ENCODE measurements at regions not wholly inside any gene's neighbourhood (a gene's known extent, or its start where the extent isn't known, plus 50 kb on each side); places are given as distances from the start of the nearest gene placed in this dataset.
"Not testable (repeated sequence)": the region's sequence is repeated elsewhere in the genome, so short reads cannot be mapped to it uniquely, and the experiment has no call there.

DNA sequence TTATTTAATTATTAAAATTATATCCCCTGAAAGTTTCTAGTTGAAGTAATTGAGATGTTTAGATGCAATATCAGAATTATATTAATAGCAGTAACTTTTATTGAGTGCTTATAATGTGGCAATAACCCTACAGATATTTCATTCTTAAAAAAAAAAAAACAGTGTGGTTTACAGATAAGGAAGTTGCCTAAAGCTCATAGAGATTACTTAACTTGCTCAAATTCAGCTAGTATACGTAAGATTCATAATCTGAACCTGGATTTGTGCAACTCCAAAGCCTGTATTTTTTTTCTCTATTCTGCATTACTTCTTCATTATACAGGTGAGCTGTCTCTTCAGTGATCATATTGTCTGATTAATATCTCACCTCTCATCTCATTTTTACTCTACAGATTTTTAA lies 156.0 kb upstream of the PTBP2 start:
- no peak for DNase-seq

DNA sequence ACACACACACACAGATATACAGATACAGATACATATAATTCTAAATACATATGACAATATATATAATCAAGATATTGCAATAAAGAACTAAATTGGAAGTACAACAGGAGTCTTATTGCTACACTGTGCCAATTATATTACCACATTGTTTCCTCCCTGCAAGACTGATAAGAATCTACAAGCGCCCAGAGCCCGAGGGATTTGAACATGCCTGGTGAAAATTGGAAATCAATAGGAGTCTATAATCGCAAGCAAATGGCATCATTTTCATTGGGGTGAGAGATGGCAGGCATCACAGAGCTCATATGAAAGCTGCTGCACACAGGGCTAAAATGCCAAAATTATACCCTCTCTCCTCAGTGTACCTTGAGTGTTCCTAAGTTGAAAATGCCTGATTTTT lies 152.9 kb upstream of the PTBP2 start:
- DNase-seq: no peak

DNA sequence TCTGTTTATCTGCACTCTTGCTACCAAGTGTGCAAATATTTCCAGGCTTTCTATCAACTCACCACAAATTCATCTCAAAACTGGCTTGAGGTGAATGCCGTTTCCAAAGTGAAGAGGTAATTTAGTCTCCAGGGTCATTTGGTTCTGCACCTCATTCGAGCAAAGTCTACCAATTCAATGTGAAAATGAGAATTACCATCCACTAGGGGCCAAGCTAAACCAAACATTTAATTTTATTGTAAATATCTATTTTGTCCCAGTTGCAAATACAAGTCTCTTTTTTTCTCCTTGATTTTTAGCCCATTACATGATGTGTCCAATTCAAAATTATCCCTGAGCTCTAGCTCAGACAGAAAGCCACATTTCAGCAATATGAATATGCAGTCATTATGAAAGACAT lies 152.3 kb upstream of the PTBP2 start:
- no peak for DNase-seq

DNA sequence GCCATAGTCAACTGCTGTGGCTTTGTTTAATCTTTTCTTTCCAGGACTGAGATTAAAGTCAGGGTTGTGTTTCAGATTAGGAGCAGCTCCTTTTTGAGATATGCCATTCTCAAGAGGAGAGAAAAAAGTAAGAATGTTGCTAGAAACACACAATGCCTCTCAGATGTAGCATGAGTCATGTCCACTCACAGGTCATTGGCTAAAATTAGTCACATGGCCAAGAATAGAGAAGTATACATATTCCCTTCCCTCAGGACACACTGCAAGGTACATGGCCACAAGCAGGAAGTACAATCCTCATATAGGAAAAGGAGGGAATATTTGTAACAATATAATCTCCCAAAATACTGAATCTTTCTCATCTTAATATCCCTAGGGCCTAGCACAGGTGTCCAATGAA lies 141.9 kb upstream of the PTBP2 start:
- DNase-seq: no peak

DNA sequence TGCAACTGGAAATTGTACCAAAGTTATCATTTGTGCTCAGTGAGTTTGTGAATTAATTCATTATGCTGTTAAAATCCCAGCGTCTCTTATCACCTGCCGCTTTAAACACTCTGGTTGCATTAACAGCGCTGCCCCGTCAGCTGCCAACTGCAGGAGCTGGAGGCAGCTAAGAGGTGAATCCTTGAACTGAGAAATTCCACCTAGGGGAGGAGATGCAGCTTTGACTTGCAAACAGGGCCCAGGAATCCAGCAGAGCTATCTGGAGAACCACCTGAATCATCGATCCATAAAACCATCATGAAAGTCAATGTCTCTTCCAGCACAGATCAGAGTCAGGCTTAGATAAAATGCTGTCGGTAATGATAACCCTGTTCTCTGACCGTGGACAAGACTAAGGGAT lies 140.7 kb upstream of the PTBP2 start:
- no peak for DNase-seq

DNA sequence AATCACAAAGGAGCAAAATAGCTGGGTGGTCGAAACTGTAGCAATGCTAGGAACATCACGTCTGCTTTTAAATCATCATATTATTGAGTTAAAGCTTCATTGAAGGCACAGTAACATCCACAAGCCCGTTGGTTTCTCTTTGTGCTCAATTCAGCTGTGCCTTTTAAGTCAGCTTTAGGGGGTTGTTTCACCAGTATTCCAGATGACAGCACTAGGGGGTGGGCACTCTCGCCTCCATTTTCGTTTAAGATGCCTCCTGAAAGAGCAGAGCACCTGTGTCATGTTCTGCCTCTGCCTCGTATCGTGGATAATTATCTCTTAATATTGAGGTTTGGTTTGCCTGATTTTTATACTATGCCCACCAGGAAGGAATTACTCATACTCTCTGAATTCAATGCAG lies 139.8 kb upstream of the PTBP2 start:
- DNase-seq: no peak

DNA sequence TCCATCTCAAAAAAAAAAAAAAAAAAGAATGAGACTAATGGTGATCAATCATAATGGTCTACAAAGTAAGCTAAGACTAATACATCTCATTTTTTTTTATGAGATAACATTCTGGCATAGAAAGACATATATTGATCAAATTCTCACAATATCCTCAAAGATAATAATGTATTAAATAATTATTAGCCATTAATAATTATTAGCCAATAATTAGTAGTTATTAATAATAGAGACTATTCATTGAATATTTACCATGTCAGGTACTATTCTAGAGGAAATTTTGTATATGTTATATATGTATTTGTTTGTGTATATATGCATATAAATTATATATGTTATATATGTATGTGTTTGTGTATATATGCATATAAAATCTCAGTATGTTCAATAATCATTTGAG lies 137.7 kb upstream of the PTBP2 start:
- no peak for DNase-seq

DNA sequence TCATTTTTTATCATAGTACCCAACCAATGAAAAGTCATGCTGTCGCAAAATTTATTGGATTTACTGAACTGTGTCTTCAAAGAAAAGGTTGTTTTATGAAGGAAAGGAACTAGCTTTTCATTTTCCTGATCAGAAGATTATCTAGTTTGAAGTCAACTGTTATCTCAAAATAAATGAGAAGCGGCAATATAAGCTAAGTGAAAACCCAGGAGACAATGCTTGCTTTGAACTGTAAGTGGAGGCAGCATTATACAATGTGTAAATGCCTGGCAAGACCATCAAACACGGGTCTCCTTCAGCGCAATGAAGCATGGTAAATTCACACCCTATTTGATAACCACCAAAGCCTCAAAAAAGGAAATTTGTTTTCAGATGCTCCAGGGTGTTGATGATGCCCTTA lies 134.4 kb upstream of the PTBP2 start:
- no peak for DNase-seq

DNA sequence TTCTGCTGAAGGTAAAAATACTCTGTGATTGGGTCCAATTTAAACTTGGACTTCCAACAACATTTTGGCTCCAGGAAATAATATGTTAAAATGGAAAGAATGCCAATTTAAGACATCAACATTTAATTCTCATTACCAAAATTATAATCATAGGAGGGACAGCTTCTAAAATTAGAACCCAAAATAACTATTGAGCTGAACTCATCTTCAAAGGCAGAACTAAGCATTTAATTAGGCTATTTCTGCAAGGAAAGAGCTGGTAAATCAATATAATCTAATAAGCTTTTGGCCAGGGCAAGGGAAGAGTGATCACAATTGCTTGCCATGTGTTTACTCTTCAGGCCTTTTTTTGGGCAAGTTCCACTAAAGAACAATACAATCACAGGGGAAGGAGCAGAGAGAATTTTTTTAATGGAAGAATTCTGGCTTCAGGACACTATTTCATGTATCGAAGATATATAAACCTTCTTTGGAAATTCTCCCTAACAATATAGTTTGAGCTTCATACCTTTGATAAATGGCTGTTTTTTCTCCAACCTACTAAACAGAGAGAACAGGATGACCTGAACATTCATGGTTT lies 133.1 kb upstream of the PTBP2 start:
- DNase-seq: no peak

DNA sequence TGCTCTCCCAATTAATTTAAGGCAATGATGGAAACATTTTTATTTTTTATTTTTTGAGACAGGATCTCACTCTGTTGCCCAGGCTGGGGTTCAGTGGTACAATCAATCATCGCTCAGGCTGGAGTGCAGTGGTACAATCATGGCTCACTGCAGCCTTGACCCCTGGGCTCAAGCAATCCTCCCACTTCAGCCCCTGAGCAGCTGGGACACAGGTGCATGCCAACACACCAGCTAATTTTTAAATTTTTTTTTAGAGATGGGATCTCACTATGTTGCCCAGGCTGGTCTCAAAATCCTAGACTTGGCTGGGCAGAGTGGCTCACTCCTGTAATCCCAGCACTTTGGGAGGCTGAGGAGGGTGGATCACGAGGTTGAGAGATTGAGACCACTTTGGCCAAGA lies 126.1 kb upstream of the PTBP2 start:
- DNase-seq: not testable (repeated sequence)

DNA sequence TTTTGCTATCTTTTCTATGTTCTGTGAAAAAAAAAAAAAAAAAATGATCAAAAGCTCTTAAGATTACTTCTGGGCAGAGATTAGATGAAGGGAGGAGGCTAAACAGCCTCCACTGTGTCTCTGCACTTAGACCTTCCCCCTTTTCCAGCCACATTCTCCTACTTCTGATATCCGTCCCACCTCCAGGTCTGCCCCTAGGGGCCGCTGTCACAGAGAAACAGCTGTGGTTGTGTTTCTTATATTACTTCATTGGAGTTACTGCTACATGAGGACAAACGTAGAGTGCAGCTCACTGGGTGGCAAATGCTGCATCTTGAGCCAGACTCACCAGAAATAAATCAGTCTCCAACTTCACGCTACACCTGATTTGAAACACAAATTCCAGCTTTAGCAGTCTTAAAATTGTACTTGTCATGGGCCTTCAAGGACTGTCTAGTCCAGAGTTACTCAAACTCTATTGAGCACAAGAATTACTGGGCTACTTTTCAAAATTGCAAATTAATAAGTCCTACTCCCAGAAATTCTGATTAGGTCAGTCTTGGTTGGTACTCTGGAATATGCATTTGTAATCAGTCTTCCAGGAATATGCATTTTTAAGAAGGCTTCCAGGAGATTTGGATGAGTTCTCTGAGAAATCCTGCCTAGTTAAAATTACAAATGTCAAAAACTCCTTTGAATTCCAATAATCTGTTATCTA lies 125.2 kb upstream of the PTBP2 start:
- DNase-seq: no peak

DNA sequence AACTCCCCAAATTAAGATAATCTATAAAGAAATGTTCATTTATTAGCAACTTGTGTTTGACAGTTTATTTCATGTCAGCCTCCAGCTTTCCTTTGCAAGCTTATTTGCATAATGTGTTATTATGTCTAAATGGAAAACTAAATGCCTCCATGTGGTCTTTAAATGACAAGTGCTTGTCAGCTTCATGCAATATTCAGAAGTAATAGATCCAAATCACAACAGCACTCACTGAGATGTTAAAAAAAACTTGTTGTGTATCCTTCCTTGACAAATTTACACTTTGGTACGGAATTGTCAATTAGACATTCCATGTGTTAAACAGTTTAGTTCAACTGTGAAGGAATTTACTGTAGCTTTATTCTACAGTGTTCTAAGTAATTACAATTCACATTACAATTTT lies 124.4 kb upstream of the PTBP2 start:
- no peak for DNase-seq

DNA sequence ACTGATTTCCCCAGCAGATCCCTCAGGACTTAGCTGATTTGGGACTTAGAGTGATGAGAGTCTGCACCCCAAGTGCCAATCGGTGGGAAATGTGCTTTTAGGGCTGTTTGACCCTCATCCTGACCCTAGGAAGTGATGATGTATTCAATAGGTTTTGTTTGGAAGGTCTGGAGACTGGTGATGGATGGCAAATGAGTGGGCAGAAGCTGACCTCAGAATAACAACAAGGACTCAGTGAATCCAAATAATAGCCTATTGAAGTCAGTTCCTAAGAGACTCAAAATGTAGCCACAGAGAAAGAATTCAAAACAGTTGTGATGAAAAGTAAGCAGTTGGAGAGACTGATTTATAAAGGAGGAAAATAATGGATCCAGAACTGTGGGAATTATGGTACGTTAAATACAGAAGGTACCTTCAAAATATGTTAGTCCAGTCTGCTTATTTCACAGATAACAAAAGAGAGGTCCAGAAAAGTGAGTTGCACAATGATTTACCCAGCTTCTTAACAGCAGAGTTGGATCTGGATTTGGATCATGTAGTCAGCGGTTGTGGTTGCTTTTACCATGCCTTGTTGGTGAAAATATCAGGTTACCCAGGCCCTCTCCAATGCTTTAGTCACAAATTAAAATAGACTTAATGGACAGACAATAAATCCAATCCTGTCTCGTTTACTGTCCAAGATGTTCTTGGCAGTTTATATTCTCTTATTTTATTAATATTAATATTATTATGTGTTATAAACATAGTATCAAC lies 123.0 kb upstream of the PTBP2 start:
- no peak for DNase-seq

DNA sequence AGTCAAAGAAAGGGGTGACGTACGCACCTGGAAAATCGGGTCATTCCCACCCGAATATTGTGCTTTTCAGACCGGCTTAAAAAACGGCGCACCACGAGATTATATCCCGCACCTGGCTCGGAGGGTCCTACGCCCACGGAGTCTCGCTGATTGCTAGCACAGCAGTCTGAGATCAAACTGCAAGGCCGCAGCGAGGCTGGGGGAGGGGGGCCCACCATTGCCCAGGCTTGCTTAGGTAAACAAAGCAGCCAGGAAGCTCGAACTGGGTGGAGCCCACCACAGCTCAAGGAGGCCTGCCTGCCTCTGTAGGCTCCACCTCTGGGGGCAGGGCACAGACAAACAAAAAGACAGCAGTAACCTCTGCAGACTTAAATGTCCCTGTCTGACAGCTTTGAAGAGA lies 117.0 kb upstream of the PTBP2 start:
- not testable (repeated sequence) for DNase-seq

DNA sequence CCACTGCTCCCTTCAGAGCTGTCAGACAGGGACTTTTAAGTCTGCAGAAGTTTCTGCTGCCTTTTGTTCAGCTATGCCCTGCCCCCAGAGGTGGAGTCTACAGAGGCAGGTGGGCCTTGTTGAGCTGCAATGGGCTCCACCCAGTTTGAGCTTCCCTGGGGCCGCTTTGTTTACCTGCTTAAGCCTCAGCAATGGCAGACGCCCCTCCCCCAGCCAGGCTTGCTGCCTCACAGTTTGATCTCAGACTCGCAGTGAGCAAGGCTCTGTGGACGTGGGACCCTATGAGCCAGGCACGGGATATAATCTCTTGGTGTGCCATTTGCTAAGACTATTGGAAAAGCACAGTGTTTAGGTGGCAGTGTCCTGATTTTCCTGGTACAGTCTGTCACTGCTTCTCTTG lies 104.2 kb upstream of the PTBP2 start:
- DNase-seq: not testable (repeated sequence)

DNA sequence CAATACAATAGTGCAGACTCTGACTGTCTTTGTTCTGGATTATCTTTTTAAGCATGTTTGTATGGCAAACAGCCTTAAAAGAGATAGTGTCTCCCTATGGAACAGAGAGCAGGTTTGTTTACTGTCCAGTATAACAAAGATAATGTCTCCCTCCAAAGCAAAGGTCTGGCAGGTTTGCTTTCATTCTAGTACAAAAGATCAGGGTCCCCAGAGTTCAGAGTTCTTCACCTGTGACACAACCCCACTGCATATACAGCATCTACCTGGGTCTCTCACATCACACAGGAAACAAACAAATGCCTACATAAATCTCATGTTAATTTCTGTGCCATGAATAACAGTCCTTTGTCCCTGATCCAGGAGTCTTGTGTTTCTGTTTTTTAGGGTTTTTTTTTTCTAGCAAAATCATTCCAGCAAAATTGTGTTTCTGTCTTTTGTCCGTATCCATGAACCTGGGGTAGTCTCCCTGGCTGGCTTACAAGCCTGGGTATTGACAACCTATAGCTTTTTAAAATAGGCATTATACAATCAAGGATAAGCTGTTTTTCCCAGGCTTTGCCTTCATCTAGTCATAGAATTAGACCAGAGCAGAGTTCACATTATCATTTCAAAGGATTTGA lies 89.4 kb upstream of the PTBP2 start:
- no peak for DNase-seq

DNA sequence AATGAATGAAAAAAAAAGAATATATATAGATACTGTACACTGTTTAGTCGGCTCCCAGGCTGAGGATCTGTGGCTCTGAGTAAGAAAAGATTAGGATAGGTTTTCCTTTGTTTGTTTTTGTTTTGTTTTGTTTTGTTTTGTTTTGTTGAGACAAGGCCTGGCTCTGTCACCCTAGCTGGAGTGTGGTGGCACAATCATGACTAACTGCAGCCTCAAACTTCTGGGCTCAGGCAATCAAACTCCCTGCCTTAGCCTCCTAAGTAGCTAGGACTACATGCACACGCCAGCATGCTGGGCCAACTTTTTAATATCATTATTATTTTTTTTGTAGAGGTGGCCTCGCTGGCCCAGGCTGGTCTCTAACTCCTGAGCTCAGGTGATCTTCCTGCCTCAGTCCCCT lies 87.9 kb upstream of the PTBP2 start:
- no peak for DNase-seq

DNA sequence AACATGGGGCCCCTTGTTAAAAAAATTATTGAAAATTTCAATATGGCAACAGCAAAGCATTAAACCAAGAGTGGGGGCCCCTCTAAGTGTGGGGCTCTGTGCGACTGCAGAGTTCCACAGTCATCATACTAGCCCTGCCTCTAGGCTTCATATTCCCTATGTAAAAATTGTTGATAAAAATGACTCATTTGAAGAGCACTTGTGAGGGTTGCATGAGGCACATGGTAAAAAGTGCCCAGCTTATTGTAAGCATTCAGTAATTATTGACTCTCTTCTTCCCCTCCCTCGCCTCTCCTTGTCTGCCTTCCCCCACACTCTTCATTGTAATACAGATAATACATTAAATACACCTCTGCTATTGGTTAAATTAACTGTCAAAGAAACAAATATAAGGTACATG lies 86.7 kb upstream of the PTBP2 start:
- peak; percentile 88 for DNase-seq

DNA sequence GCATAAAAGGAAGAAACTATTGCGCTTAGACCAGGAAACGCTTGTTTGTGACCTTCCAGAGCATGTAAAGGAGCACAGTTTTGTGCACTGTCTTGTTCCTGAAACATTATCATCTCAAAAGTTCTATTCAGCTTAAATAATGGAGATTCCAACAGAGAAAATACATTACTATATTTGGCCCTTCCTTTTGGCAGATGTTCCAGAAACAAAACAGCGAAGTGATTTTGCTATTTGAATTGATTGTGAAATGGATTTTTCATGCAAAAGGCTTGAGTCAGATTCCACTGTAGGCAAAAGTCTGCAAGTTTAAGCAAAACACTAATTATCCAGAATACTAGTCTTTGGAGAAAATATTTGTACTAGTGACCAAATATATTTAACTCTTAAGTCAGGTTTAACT lies 80.3 kb upstream of the PTBP2 start:
- no peak for DNase-seq

DNA sequence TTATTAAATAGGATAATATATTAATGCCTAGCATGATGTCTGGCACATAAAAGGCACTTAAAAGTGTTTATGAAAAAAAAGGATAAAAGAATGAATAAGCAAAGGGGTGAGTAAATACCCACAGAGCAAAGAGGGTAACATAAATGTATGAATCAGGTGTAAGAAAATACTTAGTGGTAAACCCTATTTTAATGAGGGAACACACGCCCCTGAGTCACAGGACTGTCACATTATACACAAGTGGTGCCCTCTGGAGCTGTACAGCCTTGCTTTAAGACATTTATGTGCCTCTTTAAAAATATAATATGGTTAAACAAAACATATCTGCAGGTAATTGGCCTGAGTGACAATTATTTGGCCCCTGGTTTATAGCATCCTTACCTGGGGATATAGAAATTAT lies 78.1 kb upstream of the PTBP2 start:
- DNase-seq: no peak

DNA sequence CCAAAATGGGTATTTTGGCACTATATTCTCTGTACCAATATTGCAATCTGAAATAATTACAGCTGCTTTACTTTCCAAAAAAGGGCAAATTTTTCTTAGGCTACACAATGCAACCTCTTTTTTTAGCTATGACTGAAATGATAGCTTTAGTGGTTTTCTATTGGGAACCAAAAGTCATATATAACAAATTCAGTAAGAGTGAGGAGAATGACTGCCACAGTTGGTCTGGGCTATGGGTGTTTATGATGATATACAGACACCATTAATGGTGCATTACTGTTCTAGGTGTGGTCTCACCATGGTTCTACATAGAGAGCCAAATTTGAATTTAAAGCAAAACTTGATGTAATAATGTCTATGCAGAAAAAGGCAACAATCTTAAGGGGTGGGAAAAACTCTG lies 72.3 kb upstream of the PTBP2 start:
- no peak for DNase-seq

DNA sequence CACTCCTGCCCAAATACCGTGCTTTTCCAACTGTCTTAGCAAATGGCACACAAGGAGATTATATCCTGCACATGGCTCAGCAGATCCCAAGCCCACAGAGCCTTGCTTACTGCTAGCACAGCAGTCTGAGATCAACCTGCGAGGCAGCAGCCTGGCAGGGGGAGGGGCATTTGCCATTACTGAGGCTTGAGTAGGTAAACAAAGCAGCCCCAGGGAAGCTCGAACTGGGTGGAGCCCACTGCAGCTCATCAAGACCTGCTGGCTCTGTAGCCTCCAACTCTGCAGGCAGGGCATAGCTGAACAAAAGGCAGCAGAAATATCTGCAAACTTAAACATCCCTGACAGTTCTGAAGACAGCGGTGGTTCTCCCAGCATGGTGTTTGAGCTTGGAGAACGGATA lies 70.1 kb upstream of the PTBP2 start:
- DNase-seq: no peak

DNA sequence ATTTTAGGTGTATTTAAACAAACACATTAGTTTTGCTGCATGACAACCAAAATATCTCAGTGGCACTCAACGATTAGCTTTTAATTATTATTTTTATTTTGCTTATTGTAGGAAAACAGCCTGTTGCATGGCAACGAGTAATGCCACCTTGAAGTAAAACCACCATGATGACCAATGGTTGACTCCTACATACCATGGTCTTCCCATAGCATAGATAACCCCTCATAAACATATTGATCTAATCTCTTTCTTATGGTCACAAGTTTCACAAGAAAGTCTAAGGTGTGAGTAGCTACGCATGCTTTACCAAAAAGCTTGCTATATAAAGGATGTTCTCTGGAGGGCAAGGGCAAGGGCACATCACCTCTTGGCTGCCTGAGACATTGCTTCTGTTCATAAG lies 61.5 kb upstream of the PTBP2 start:
- no peak for DNase-seq

DNA sequence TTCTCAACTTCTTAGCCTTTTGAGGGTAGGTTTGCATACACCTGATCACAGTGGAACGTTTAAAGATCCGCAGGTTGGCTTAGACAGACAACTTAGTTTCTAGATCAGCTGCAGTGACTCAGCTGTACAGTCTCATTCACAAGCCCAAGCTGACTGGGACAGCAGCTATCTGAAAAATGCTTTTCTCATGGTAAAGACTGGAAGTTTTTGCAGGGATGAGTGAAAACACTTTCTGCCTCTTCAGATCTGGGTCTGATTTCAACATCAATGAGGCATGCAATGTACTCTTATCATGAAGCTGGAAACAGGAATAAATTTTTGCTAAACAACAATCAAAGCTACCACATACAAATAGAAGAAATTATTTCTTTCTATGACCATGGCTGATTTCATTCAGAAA lies 61.1 kb upstream of the PTBP2 start:
- no peak for DNase-seq

All from NCI-H510A treated with DMSO at 0.1 percent for 48 hours (cell line).